ENCODE measurements at regions not wholly inside any gene's neighbourhood (a gene's known extent, or its start where the extent isn't known, plus 50 kb on each side); places are given as distances from the start of the nearest gene placed in this dataset.
"Not testable (repeated sequence)": the region's sequence is repeated elsewhere in the genome, so short reads cannot be mapped to it uniquely, and the experiment has no call there.

DNA sequence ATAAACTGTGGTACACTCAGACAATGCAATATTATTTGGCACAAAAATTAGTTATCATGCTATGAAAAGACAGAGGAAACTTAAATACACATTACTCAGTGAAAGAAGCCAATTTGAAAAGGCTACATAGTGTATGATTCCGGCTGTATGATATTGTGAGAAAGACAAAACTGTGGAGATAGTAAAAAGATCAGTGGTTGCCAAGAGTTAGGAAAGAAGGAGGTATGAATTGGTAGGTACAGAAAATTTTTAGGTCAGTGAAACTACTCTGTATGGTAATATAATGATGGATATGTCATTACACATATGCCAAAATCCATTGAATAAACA, 458.8 kb upstream of the CBLB start:
- no peak for DNase-seq

DNA sequence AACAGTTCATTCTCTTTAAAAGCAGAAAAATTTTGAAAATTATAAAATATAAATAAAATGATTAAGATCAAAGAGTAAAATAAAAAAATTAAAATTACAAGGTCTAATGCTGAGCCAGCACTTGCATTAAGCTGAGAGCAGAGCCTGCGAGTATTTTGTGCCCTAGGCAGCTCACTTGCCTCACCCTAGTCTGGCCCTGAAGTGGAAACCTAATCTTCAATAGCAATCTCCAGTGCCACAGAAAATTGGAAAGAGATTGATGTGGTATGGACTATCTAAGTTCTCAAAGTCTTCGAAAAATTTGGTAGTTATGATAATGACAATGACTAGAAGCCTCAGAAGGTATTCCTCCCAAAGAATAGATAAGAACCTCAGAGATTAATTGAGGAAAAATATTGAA, 459.4 kb upstream of the CBLB start:
- DNase-seq: no peak

DNA sequence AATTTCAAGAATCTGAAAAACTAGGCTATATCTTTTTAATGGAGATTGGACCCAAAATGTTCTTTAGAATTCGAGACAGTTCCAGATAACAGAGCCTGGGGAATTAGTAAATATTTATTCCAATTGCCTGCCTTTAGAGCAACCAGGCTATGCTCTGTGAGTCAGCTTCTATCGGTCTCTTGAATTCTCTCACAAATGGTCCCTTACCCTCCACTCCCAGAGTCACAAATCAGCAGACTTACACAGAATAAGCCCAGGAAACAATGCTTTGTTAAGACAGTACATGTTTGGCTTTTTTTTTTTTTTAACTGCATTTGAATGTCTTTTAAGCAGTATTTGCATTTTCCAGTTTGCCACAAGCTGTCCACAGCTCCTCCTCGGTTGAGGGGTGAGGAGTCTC, 460.7 kb upstream of the CBLB start:
- no peak for DNase-seq

DNA sequence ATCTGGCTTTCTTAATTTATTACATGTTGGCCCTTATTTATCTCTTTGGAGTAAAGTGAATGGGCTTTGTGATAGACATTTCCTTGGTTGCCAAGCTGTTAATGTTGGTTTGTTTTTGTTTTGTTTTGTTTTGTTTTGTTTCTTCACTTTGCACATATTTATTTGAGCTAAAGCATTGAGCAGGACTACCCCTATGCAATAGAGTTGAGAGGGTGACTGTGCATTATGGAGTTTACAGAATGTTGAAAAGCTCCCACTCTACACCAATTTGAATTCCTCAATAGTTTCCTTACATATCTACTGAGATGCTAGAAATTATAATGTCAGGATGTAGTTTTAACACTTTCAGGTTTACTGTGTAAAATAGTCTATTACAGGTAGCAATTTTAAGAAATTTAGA, 462.8 kb upstream of the CBLB start:
- DNase-seq: no peak

DNA sequence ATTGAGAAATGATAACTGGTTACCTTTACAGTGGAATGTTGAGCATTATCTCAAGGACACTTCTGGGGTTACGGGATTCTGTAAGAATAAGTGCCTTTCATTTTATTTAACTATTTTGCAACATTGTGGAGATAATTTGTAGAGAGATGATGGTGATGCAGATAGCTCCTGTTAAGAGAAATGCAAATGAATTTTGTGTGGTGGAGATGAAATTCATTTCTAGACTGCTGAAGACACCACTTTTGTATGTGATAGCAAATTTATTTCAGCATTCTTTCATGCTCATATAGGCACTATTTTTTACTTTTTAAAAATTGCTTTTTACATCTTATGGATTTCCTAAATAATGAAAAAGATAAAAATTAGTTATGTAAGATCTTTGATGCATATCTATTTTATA, 463.3 kb upstream of the CBLB start:
- DNase-seq: no peak

DNA sequence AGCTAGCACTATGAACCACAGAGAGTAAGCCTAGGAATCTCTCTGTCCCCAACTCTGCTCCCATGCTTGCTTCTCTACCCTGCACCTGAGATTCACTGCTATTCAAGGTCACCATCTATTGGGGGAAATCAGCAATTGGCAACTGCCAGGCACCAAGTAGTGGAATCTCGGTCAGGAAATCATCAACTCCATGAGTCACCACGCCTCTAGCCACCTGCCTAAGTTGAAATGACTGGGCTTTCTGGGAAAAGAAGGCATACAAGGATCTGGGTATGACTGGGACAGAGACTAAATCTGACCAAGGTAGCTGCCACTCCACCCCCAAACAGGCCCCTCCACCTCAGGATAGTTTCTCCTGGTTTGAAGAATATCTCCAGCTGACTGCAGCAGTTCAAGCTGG, 464.1 kb upstream of the CBLB start:
- peak; percentile 13 for DNase-seq

DNA sequence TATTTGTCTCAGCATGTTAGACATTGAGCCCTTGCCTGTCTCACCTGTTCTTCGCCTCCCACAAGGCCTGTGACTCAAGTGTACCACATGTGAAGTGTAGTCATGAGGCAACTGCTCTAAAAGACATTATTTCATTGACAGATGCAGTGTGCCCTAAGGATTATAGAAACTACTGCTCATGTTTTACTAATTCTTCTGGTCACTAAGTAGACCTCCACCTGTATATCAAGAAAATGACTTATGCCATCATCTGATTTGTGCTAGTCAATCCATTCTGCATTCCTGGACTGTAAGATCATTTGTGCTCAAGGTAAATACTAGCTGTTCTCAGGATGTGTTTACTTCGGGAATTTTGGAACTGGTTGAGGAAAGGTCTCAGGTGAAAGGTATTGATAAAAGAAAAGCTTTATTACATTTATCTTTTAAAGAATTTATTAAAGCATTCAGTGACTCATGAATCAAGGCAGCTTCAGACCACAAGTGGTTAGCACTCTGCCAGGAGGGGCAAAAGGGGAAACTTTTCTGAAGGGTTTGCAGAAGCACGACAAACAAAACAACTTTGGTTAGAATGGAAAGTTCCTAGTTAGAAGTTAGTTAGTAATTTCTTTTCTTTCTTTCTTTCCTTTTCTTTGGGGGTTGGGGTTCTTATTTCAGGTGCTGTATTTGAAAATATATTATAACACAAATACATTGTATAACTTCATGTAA, 465.3 kb upstream of the CBLB start:
- peak; percentile 32 for DNase-seq

DNA sequence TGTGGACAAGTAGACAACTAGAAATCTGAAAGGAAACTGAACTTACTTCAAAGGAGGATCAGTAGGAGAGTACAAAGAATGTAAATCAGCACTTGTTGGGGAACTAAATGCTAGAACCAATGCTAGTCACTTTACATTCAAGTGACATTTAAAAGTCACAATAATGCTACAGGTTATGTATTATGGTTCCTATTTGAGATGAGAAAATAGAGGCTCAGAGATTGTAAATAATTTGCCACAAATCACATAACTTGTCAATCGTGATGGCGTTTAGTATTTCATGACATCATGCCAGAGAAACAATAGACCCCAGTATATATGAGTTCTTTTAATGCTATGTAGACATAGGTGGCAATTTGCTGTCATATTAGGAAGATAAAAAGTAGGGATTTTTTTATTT, 467.8 kb upstream of the CBLB start:
- DNase-seq: no peak

DNA sequence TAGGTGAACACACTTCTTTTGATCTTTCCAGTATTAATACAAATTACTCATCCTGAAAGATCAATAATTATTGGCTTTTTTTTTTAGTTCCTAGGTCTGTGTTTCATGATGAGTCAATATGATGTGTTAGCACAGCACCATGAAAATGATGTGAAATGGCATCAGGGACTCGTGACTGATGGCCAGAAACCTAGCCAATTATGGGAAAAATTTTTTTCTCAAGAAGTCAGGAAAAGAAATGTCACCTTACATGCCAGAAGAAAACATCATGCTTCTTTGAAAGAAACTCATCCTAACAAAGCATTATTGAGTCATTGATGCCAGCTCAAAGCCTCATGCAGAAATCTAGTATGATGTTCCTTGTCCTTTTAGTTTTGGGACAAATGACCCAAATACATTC, 468.3 kb upstream of the CBLB start:
- no peak for DNase-seq

DNA sequence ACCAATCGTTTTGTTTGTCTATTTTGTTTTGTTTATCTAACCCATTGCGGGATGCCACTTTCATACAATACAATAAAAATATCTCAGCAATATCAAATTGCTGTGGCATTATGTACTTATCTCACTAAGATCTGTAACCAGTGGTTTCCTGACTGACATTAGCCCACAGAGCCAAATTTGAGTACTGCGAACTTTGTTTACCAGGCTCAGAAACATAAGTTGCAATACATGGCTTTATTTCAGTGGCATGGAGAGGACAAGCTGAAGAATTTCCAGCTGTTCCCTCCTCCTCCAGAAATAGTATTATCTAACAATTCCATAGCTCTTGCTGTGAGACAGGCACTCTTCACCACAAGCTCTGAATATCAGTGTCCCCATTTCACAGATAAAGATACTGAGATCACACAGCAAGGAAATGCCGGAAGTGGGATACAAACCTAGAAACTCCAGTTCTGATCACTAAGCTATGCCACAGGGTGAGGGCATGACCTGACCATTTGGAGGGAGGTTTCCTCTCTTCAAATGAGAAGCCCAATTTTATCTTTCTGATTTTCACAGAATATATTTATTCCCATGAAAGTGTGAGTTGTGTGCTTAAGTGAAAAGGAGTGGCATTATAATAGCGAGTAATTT, 469.9 kb upstream of the CBLB start:
- DNase-seq: no peak

DNA sequence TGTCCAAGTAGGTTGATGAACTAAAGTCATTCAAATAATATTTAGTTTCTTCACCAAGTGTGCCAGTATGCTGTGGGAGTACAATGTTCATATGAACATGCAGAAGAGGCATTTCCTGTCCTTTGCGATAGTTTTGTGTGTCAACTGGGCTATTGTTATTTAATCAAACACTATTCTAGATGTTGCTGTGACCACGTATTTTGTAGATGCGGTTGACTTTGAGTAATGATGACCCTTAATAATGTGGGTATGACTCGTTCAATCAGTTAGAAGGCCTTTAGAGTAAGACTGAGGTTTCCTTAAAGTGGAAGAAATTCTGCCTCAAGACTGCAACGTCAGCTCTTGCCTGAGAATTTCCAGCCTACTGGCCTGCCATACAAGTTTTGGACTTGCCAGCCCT, 470.7 kb upstream of the CBLB start:
- DNase-seq: no peak

DNA sequence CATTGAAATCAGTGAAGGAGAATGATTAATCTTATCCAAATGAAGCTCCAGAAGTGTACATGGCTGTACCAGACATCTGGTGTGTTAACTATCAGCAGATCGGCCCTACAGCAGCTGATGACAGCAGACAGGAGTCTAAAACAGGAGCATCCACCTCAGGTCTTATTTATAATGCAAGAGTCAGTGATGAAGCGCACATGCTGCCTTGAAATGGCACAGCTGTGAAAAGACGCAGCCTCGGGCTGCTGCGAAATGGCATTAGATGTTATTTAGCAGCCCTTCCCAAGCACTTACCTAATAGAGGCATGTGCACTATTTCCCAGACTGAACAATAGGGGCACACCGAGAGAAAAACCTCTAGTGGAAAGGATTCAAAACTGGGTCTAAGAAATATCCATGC, 472.3 kb upstream of the CBLB start:
- DNase-seq: no peak

DNA sequence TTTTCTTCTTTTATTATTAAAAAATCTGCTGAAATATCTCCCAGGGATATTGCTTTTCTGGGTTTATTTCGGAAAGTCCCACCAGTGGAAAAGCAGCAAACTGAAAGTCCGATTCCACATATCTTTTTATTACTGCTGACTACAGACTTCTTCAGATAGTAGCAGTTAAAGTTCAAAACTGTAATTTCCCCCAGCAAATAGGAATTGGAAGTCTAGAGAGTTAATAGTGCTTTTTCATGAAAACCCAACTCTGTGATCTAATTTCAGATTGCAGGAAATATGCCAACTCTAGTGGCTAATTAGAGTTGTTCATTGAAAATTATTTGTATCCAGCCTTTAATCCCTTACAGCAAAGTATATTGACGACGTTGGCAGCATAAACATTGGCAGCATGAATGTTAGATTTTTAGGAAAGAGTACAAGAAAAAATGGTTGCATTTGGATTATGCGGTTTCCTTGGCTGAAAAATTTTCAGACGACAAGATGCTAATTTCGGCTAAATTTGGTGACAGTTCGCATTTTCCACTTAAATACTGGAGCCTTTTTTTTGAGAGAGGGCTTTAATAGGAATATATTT, 472.9 kb upstream of the CBLB start:
- no peak for DNase-seq

DNA sequence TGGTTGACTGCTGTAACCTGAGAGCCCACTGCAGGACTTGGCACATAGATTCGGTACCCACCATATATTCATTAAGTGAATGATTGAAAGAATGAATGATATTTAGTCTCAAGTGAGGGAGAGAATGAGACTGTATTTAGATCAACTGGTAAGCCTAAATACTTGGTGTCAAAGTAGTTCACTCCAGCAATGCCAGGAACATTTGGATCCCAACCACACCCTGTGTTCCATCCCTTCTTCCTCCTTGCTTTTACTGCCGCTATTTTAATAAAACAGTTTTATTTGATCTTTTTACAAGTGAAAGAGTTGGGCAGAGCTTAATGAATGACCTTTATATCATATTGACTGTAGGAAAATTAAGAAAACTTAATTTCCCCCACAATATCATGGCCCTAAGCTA, 473.6 kb upstream of the CBLB start:
- no peak for DNase-seq

DNA sequence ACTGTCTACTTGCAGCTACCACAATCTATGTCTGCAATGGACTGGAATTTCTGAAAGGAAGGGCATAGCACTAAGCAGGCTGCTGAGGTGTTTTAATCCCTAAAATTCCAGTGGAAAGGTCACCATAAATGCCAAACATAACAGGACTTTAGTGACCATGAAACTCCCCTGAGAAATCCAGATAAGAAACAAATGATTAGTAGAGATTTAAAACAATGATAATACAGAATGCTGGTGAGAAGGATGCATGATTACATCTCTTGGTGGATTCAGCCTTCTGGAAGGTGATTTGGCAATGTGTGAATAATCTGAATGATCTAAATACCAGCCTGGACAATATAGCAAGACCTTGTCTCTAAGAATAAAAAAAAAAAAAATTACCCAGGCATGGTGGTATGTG, 475.0 kb upstream of the CBLB start:
- no peak for DNase-seq

DNA sequence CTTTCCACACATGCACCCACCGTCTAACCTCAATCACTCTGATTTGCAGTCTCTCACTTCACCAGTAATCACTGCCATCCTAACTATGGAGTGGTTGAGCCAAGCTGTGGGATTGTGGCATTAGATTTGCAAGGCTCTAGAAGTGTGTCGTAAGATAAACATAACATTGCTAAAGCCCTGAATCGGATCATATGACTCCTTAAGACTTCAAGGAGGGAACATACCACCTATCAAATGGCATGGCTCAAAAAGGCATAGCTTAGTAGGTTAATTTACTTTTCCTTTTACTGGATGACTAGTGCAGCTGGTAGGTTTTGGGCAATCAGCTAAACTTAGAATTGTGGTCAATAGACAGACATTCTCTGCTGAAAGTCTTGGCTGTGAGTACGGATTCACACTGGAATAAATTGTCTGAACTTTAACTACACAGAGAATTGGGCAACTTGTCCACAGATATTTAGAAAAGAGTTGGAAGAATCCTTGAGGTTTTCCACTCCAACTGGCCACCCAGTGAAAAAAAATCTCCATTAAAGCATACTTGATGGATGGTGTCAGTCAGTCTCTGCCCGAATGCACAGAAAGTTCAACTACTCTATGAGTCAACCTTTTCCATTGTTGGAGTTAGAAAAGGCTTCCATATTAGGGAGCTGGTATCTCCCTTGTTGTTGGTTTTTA, 476.7 kb upstream of the CBLB start:
- DNase-seq: no peak

DNA sequence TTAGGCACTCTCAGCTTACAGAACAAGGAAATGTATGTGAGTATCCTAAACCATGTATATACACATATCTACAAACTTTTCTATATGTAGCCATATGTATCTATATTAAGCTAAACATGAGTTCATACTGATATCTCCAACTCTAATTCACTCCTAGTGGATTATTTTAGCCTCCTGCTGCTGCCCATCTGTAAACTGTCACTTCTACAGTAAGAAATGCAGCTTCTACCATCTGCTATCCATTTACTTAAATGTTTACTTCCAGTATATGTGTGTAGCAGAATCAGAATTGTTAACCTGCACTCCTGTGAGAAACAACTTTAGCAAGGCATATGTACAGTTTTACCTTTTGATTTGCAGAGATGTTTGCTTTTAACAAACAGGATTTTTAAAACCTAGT, 478.5 kb upstream of the CBLB start:
- DNase-seq: no peak

DNA sequence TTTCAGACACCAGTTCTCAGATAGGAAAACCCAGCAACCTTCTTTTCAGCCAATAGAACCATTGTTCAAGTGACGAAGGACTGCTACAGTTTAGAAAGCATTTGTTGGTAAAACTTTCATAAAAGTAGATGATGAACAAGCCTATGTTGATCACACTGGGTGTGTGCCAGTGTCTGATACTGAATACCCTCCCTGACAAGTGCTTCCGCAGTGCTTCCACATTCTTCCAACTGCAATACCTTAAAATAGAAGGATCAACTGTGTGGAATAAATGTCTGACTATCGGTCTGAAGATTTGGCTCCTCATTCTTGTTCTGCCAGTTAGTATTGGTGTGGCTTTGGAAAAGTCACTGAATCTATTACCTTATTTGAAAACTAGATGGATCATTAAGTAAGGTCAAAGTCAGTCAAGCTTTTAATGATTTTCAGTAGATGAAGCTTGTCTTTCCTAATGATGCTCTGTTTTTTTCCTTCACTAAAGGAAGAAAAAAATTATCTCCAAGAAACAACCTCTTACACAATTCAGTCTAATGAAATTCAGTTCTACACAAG, 479.4 kb upstream of the CBLB start:
- DNase-seq: no peak

DNA sequence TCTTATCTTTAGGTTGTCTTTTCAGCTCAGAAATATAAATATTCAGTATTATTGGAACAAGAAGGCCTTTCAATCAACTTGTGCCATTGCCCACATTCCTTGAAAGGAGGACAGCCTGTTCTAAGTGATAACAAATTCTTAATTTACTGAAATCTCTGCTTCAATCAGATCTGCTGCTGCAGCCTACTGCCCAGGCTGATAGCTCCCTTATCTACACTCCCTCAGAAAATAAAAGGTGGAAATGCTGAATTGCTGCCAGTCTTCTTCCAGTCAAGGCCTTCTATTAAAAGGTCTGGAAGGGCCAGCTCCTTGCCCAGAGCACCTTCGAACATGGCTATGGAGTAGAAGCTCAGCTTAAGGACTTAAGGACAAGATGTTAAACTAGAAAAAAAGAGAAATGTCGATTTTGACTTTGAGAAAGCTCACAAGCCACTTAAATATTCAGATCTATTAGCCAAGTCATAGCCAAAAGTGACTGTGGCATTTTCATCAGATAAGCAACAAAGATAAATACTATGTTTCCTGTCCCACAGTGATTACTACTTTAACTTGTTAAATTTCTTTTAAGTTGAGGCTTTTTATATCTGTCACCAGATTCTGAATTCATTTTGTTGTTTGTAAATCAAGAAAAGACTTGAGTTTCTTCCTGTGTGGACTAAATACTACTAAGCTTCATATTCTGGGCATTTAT, 480.5 kb upstream of the CBLB start:
- no peak for DNase-seq

DNA sequence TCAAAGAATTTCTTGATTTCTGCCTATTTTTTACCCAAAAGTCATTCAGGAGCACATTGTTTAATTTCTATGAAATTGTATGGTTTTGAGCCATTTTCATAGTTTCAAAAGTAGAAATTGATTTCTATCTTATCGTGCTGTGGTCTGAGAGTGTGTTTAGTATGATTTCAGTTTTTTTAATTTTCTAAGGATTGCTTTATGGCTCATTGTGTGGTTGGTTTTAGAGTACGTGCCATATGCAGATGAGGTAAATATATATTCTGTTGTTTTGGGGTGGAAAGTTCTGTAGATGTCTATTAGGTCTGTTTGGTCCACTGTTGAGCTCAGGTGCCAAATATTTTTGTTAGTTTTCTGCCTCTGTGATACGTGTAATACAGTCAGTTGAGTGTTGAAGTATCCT, 487.1 kb upstream of the CBLB start:
- no peak for DNase-seq

DNA sequence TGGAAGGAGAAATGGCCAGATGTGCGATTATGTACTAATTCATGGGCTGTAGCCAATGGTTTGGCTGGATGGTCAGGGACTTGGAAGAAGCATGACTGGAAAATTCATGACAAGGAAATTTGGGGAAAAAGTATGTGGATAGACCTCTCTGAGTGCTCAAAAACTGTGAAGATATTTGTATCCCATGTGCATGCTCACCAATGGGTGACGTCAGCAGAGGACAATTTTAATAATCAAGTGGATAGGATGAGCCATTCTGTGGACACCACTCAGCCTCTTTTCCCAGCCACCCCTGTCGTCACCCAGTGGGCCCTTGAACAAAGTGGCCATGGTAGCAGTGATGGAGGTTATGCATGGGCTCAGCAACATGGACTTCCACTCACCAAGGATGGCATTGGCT, 490.9 kb upstream of the CBLB start:
- DNase-seq: no peak

DNA sequence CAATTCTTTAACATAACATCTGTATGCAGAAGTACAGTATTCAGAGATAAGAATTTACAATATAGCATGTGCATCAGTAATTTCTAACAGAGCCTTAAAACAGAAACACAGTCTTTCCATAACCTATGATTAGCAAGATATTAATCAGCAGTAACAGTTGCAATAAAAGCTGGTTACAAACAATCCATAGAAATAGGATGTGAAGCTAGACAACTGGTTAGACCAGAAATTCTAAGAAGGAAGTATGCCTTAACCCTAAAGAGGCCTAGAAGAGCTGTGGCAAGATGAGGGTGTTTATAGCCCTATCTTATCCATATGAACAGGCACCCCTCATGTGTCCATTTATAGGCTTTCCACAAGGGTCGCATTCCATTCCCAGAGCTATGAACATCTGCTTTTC, 492.1 kb upstream of the CBLB start:
- not testable (repeated sequence) for DNase-seq

DNA sequence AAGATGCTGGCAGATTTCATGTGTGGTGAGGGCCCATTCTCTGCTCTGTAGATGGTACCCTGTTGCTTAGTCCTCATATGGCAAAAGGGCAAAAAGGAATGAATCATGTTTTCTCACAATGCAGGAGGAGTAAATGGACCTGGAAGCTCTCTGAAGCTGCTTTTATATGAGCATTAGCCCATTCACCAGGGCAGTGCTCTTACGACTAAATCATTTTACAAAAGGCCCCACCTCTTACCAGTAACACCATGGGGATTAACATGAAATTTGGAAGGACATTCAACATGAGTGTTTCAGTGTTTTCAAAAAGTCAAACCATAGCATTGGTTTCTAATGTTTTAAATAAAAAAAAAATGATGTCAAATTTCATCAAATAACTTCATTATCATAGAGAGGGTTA, 495.7 kb upstream of the CBLB start:
- no peak for DNase-seq
